LNCAP (cell line): ENCODE measurements at regions not wholly inside any gene's neighbourhood (a gene's known extent, or its start where the extent isn't known, plus 50 kb on each side); places are given as distances from the start of the nearest gene placed in this dataset.

Experiments used
- CTCF ChIP-seq: fragments of 450-650 bp; IDR thresholded peaks from 2 replicates; pipeline ENCODE4 v1.5.1; 2017; ENCODE audit warnings: mild to moderate bottlenecking

- TF ChIP-seq CTCF, result no peak
Measured at GRCh38 chr14:44701563-44702263, 194.6 kb upstream of the FSCB start.

- TF ChIP-seq CTCF, result no peak
Measured at GRCh38 chr14:44700694-44701093, 193.6 kb upstream of the FSCB start.

- TF ChIP-seq CTCF, result no peak
Measured at GRCh38 chr14:44700184-44700583, 193.1 kb upstream of the FSCB start.

- no peak for TF ChIP-seq CTCF
Measured at GRCh38 chr14:44699391-44699790, 192.3 kb upstream of the FSCB start.

- TF ChIP-seq CTCF, result no peak
Measured at GRCh38 chr14:44669496-44669895, 162.4 kb upstream of the FSCB start.

GRCh38 chr14:44663136-44663535, 156.1 kb upstream of the FSCB start:
- TF ChIP-seq CTCF, result no peak

GRCh38 chr14:44662250-44662891, 155.3 kb upstream of the FSCB start:
- no peak for TF ChIP-seq CTCF
